Prostate gland (tissue), 2 donors: ENCODE measurements at regions not wholly inside any gene's neighbourhood (a gene's known extent, or its start where the extent isn't known, plus 50 kb on each side); places are given as distances from the start of the nearest gene placed in this dataset.

Source experiments
- DNase-seq: peaks from one replicate; pipeline ENCODE4 v3.0.0-alpha.2; 2019; ENCODE audit warnings: low spot score
- H3K27ac ChIP-seq, 2 donors: fragments of 200-600 bp; sonication (generic); 2 replicates each; pipeline ENCODE4 v1.5.1; 2017 to 2019
- H3K27me3 ChIP-seq: fragments of 200-600 bp; sonication (generic); replicated peaks from 2 replicates; pipeline ENCODE4 v1.5.1; 2019; ENCODE audit not compliant: insufficient read depth
- H3K36me3 ChIP-seq, 2 donors: fragments of 200-600 bp; sonication (generic); 1 replicate in 1 of 2; 2 replicates in 1 of 2; pipeline versions ENCODE4 v1.5.1 to v1.8.1; 2017 to 2019
- H3K4me1 ChIP-seq: fragments of 200-600 bp; sonication (generic); replicated peaks from 2 replicates; pipeline ENCODE4 v1.5.1; 2019
- H3K4me3 ChIP-seq, 2 donors: fragments of 200-600 bp; sonication (generic); 2 replicates each; pipeline ENCODE4 v1.5.1; 2017 to 2019
- H3K9me3 ChIP-seq: fragments of 200-600 bp; sonication (generic); 2 replicates; pipeline ENCODE4 v1.5.1; 2017
- CTCF ChIP-seq, 4 experiments: fragments of 200-600 bp in 2 of 4; fragments of 450-650 bp in 2 of 4; sonication (generic) in 2 of 4; IDR thresholded peaks; 1 replicate in 3 of 4; 2 replicates in 1 of 4; pipeline ENCODE4 v1.5.1; 2016 to 2019; ENCODE audit warnings: antibody characterized with exemption in 4 of 4, mild to moderate bottlenecking in 2 of 4, moderate library complexity in 2 of 4
- POLR2A ChIP-seq: fragments of 450-650 bp; IDR thresholded peaks from one replicate; pipeline ENCODE4 v1.6.1; 2016; ENCODE audit warnings: antibody characterized with exemption, mild to moderate bottlenecking
- POLR2AphosphoS5 ChIP-seq: sonication (generic); formaldehyde crosslinking; IDR thresholded peaks from one replicate; pipeline ENCODE4 v1.6.1; 2017; ENCODE audit warnings: antibody characterized with exemption
- WGBS: methylation state at CpG from one replicate; pipeline ENCODE4 v1.1.5; 2018; 5-methylcytosine and 5-hydroxymethylcytosine counted together
- intact Hi-C: fragments of 100-400 bp; cut with DNase I; formaldehyde crosslinking; loops from one replicate; pipeline ENCODE4 v1.14.2; 2022

- WGBS, result 78% methylated on average over 2 of the region's 2 CpGs
- no peak for DNase-seq
- H3K9me3 ChIP-seq, result no peaks in the 10 kb centered on the region
- H3K27me3 ChIP-seq, result no peaks in the 10 kb centered on the region
- no peaks in the 10 kb centered on the region for H3K36me3 ChIP-seq
- H3K27ac ChIP-seq, result no peak overlapping the region
- intact Hi-C loops, result no loop called here
- TF ChIP-seq POLR2AphosphoS5, result no peak
- TF ChIP-seq POLR2A, result no peak
- H3K4me1 ChIP-seq, result no peaks in the 10 kb centered on the region
- H3K4me3 ChIP-seq, result no peak overlapping the region
These were observed 775.9 kb upstream of the KIF2B start for GRCh38 chr17:53046781-53047180.

- Histone ChIP-seq H3K27ac (no peak overlapping the region), H3K4me3 (no peak overlapping the region)
- intact Hi-C loops, result no loop called here
These were observed 782.7 kb upstream of the KIF2B start for GRCh38 chr17:53039981-53040380.

GRCh38 chr17:53033297-53033696, 789.4 kb upstream of the KIF2B start:
- intact Hi-C loops, result no loop called here
- Histone ChIP-seq H3K4me3 (no peak overlapping the region), H3K27me3 (no peaks in the 10 kb centered on the region), H3K27ac (no peak overlapping the region), H3K4me1 (no peaks in the 10 kb centered on the region), H3K36me3 (no peaks in the 10 kb centered on the region), H3K9me3 (no peaks in the 10 kb centered on the region)
- DNase-seq, result no peak
- TF ChIP-seq POLR2A (no peak), POLR2AphosphoS5 (no peak), CTCF (IDR thresholded peaks at IDR 0.05) (no peak)

More at GRCh38 chr17:53039981-53040380, 782.7 kb upstream of the KIF2B start:
- H3K27me3 ChIP-seq, result no peaks in the 10 kb centered on the region
- TF ChIP-seq POLR2AphosphoS5 (no peak), CTCF (IDR thresholded peaks at IDR 0.05) (no peak), POLR2A (no peak)
- H3K36me3 ChIP-seq, result no peaks in the 10 kb centered on the region
- no peaks in the 10 kb centered on the region for H3K4me1 ChIP-seq
- DNase-seq, result no peak
- H3K9me3 ChIP-seq, result no peaks in the 10 kb centered on the region

- DNase-seq, result no peak
- WGBS, result 32% methylated on average over 3 of the region's 3 CpGs
- TF ChIP-seq POLR2A, result no peak
- peak in 3 of 4 experiments; percentile 13 to 39 (median 22) for TF ChIP-seq CTCF (IDR thresholded peaks at IDR 0.05)
- Histone ChIP-seq H3K9me3 (no peaks in the 10 kb centered on the region), H3K4me3 (no peak overlapping the region), H3K27ac (no peak overlapping the region), H3K27me3 (no peaks in the 10 kb centered on the region), H3K4me1 (no peaks in the 10 kb centered on the region), H3K36me3 (no peaks in the 10 kb centered on the region)
- intact Hi-C loops, result no loop called here
These were observed 789.9 kb upstream of the KIF2B start for GRCh38 chr17:53032861-53033271.

- no peak overlapping the region for H3K4me3 ChIP-seq
- no peak overlapping the region for H3K27ac ChIP-seq
- no peak for TF ChIP-seq CTCF (IDR thresholded peaks at IDR 0.05)
- no peak for TF ChIP-seq POLR2AphosphoS5
- DNase-seq, result no peak
- H3K36me3 ChIP-seq, result no peaks in the 10 kb centered on the region
- intact Hi-C loops, result no loop called here
- no peaks in the 10 kb centered on the region for H3K27me3 ChIP-seq
- no peaks in the 10 kb centered on the region for H3K9me3 ChIP-seq
- no peaks in the 10 kb centered on the region for H3K4me1 ChIP-seq
These were observed 805.5 kb upstream of the KIF2B start for GRCh38 chr17:53017227-53017626.
